GM21367 (cell line): ENCODE measurements at regions not wholly inside any gene's neighbourhood (a gene's known extent, or its start where the extent isn't known, plus 50 kb on each side); places are given as distances from the start of the nearest gene placed in this dataset.

Experiments used
- ATAC-seq: cut with Tn5 transposase; IDR thresholded peaks from one replicate; pipeline ENCODE4 v1.9.1; 2021; ENCODE audit not compliant: unreplicated experiment

GRCh38 chr15:94100863-94101262, 130.5 kb upstream of the MCTP2 start:
- ATAC-seq: no peak

- ATAC-seq: no peak
Observed at GRCh38 chr15:94099574-94099960, 131.8 kb upstream of the MCTP2 start.

GRCh38 chr15:94098921-94099573, 132.3 kb upstream of the MCTP2 start:
- ATAC-seq: no peak

- ATAC-seq: no peak
Observed at GRCh38 chr15:94097552-94097951, 133.8 kb upstream of the MCTP2 start.

- ATAC-seq: no peak
Observed at GRCh38 chr15:94094310-94094709, 137.1 kb upstream of the MCTP2 start.

- ATAC-seq: no peak
Observed at GRCh38 chr15:94086341-94086740, 145.0 kb upstream of the MCTP2 start.

GRCh38 chr15:94083467-94084052, 147.8 kb upstream of the MCTP2 start:
- no peak for ATAC-seq

GRCh38 chr15:94081829-94082228, 149.5 kb upstream of the MCTP2 start:
- ATAC-seq: no peak

- no peak for ATAC-seq
Observed at GRCh38 chr15:94080989-94081605, 150.3 kb upstream of the MCTP2 start.

- no peak for ATAC-seq
Observed at GRCh38 chr15:94080416-94080815, 150.9 kb upstream of the MCTP2 start.

- no peak for ATAC-seq
Observed at GRCh38 chr15:94079968-94080367, 151.4 kb upstream of the MCTP2 start.

GRCh38 chr15:94079459-94079858, 151.9 kb upstream of the MCTP2 start:
- ATAC-seq: no peak

- no peak for ATAC-seq
Observed at GRCh38 chr15:94077938-94078337, 153.4 kb upstream of the MCTP2 start.

- ATAC-seq: no peak
Observed at GRCh38 chr15:94075349-94075748, 156.0 kb upstream of the MCTP2 start.

- ATAC-seq: no peak
Observed at GRCh38 chr15:94070356-94071295, 160.7 kb upstream of the MCTP2 start.

- no peak for ATAC-seq
Observed at GRCh38 chr15:94069844-94070243, 161.5 kb upstream of the MCTP2 start.

- ATAC-seq: no peak
Observed at GRCh38 chr15:94066811-94067210, 164.6 kb upstream of the MCTP2 start.

GRCh38 chr15:94066046-94066445, 165.3 kb upstream of the MCTP2 start:
- ATAC-seq: no peak

- no peak for ATAC-seq
Observed at GRCh38 chr15:94064676-94065313, 166.6 kb upstream of the MCTP2 start.

- no peak for ATAC-seq
Observed at GRCh38 chr15:94061041-94061440, 170.3 kb upstream of the MCTP2 start.

GRCh38 chr15:94059013-94059587, 172.3 kb upstream of the MCTP2 start:
- ATAC-seq: no peak
